Cardiac muscle cell (in vitro differentiated cells and primary cell): ENCODE measurements at regions not wholly inside any gene's neighbourhood (a gene's known extent, or its start where the extent isn't known, plus 50 kb on each side); places are given as distances from the start of the nearest gene placed in this dataset.
A peak's percentile ranks its signal among the peaks of the same experiment; 100 is the strongest.

Source experiments
- DNase-seq, 2 donors: peaks; one replicate each; pipeline versions ENCODE4 v3.0.0 to v3.0.0-alpha.2; 2010 to 2017; ENCODE audit warnings: low read depth in 1 of 2, low spot score in 1 of 2
- H3K27ac ChIP-seq: fragments of 200-600 bp; sonication (generic); 2 replicates; pipeline ENCODE4 v1.5.1; 2016
- H3K27me3 ChIP-seq: fragments of 200-600 bp; sonication (generic); 2 replicates; pipeline ENCODE4 v1.6.0; 2016; ENCODE audit warnings: control low read depth
- H3K36me3 ChIP-seq: fragments of 200-600 bp; sonication (generic); 2 replicates; pipeline ENCODE4 v1.5.1; 2016; ENCODE audit warnings: control low read depth
- H3K4me1 ChIP-seq: fragments of 200-600 bp; sonication (generic); 2 replicates; pipeline ENCODE4 v1.8.1; 2017; ENCODE audit warnings: low read depth, mild to moderate bottlenecking, mixed run types
- H3K4me3 ChIP-seq: fragments of 200-600 bp; sonication (generic); 2 replicates; pipeline ENCODE4 v1.5.1; 2016; ENCODE audit warnings: mild to moderate bottlenecking
- H3K9me3 ChIP-seq: fragments of 200-600 bp; sonication (generic); 2 replicates; pipeline ENCODE4 v1.5.1; 2017; ENCODE audit warnings: low read depth, mild to moderate bottlenecking, control low read depth
- CTCF ChIP-seq: IDR thresholded peaks from 2 replicates; pipeline ENCODE4 v1.5.1; 2012; ENCODE audit warnings: low read depth, mild to moderate bottlenecking, low read length

GRCh38 chr3:110070161-110070916 is 733.0 kb upstream of the DPPA4 start:
- no peak for TF ChIP-seq CTCF
- H3K36me3 ChIP-seq = no peaks in the 10 kb centered on the region
- H3K4me3 ChIP-seq = no peak overlapping the region
- no peaks in the 10 kb centered on the region for H3K9me3 ChIP-seq
- DNase-seq = peak; percentile 42 to 86
- H3K27ac ChIP-seq = no peak overlapping the region
- H3K27me3 ChIP-seq = no peaks in the 10 kb centered on the region
- peaks cover 7% of the 10 kb centered on the region for H3K4me1 ChIP-seq

GRCh38 chr3:110074095-110074494 is 736.7 kb upstream of the DPPA4 start:
- H3K9me3 ChIP-seq = no peaks in the 10 kb centered on the region
- H3K36me3 ChIP-seq = no peaks in the 10 kb centered on the region
- DNase-seq = no peak
- H3K4me1 ChIP-seq = peaks cover 7% of the 10 kb centered on the region
- H3K27me3 ChIP-seq = no peaks in the 10 kb centered on the region
- no peak overlapping the region for H3K27ac ChIP-seq
- no peak for TF ChIP-seq CTCF
- H3K4me3 ChIP-seq = no peak overlapping the region

GRCh38 chr3:110077093-110077492 is 739.7 kb upstream of the DPPA4 start:
- no peaks in the 10 kb centered on the region for H3K9me3 ChIP-seq
- TF ChIP-seq CTCF = no peak
- H3K27me3 ChIP-seq = no peaks in the 10 kb centered on the region
- no peaks in the 10 kb centered on the region for H3K4me1 ChIP-seq
- no peak for DNase-seq
- H3K36me3 ChIP-seq = no peaks in the 10 kb centered on the region
- no peak overlapping the region for H3K4me3 ChIP-seq
- H3K27ac ChIP-seq = no peak overlapping the region

DNA sequence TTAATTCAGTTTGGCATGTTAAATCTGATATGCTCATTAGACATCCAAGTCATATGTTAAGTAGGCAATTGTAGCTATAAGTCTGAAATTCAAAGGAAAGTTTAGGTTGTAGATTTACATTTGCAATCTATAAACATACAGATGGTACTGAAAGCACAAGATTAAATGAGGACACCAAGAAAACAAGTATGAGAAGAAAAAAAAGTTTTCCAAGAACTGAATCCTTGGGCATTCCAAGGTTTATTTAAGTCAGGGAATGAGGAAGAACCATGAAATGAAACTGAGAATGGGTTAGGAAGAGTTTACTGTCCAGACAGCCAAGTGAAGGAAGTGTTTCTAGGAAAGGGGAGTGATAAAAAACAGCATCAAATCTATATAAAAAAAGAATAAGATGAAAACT is 756.1 kb upstream of the DPPA4 start:
- Histone ChIP-seq H3K4me1 (no peaks in the 10 kb centered on the region), H3K27ac (no peak overlapping the region), H3K27me3 (no peaks in the 10 kb centered on the region), H3K36me3 (no peaks in the 10 kb centered on the region), H3K4me3 (no peak overlapping the region), H3K9me3 (no peaks in the 10 kb centered on the region)
- no peak for TF ChIP-seq CTCF
- no peak for DNase-seq

DNA sequence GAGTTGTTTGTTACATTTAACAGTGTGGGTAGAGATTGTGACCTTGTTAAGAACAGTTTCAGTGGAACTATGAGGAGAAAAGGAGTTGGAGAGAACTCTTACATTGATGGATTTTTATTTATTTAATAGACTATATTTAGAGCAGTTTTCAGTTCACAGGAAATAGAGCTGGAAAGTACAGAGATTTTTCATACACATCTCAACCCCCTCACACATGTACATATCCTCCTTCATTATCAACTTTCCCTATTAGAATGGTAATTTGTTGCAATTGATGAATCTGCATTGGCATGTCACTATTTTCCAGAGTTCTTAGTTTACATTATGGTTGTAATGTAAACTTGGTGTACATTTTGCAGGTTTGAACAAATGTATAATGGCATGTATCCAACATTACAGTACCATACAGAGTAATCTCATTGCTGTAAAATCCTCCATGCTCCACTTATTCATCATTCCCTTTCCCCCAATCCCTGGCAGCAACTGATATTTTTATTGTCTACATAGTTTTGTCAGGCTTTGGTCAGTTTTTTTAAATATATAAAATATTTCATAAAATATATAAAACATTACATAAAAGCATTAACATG is 756.6 kb upstream of the DPPA4 start:
- Histone ChIP-seq H3K27me3 (no peaks in the 10 kb centered on the region), H3K4me3 (no peak overlapping the region), H3K9me3 (no peaks in the 10 kb centered on the region), H3K36me3 (no peaks in the 10 kb centered on the region), H3K27ac (no peak overlapping the region), H3K4me1 (no peaks in the 10 kb centered on the region)
- DNase-seq = no peak
- TF ChIP-seq CTCF = no peak
